ENCODE measurements at regions not wholly inside any gene's neighbourhood (a gene's known extent, or its start where the extent isn't known, plus 50 kb on each side); places are given as distances from the start of the nearest gene placed in this dataset.

- no peak for TF ChIP-seq CTCF (conservative IDR thresholded peaks at IDR 0.05; ENCODE audit: low read depth, low read length)
- no peak for DNase-seq (ENCODE audit: low read depth)
- H3K4me3 ChIP-seq (ENCODE audit: low read length), result no peak overlapping the region
Observed at GRCh38 chr4:157908031-157908430, 264.8 kb downstream of the GASK1B start.

- no peak for TF ChIP-seq CTCF (conservative IDR thresholded peaks at IDR 0.05; ENCODE audit: low read depth, low read length)
- no peak overlapping the region for H3K4me3 ChIP-seq (ENCODE audit: low read length)
- no peak for DNase-seq (ENCODE audit: low read depth)
Observed at GRCh38 chr4:157907226-157907946, 265.4 kb downstream of the GASK1B start.

GRCh38 chr4:157898836-157899605 lies 273.8 kb downstream of the GASK1B start:
- no peak for DNase-seq (ENCODE audit: low read depth)
- no peak overlapping the region for H3K4me3 ChIP-seq (ENCODE audit: low read length)
- TF ChIP-seq CTCF (conservative IDR thresholded peaks at IDR 0.05; ENCODE audit: low read depth, low read length), result no peak

- no peak overlapping the region for H3K4me3 ChIP-seq (ENCODE audit: low read length)
- TF ChIP-seq CTCF (conservative IDR thresholded peaks at IDR 0.05; ENCODE audit: low read depth, low read length), result no peak
- no peak for DNase-seq (ENCODE audit: low read depth)
Observed at GRCh38 chr4:157897855-157898370, 274.9 kb downstream of the GASK1B start.

- no peak for TF ChIP-seq CTCF (conservative IDR thresholded peaks at IDR 0.05; ENCODE audit: low read depth, low read length)
- DNase-seq (ENCODE audit: low read depth), result no peak
- no peak overlapping the region for H3K4me3 ChIP-seq (ENCODE audit: low read length)
Observed at GRCh38 chr4:157896726-157897125, 276.1 kb downstream of the GASK1B start.

- H3K4me3 ChIP-seq (ENCODE audit: low read length), result no peak overlapping the region
- no peak for DNase-seq (ENCODE audit: low read depth)
- no peak for TF ChIP-seq CTCF (conservative IDR thresholded peaks at IDR 0.05; ENCODE audit: low read depth, low read length)
Observed at GRCh38 chr4:157895205-157895604, 277.6 kb downstream of the GASK1B start.

All from retinal pigment epithelial cell (primary cell).